ENCODE measurements at regions not wholly inside any gene's neighbourhood (a gene's known extent, or its start where the extent isn't known, plus 50 kb on each side); places are given as distances from the start of the nearest gene placed in this dataset.
"Not testable (repeated sequence)": the region's sequence is repeated elsewhere in the genome, so short reads cannot be mapped to it uniquely, and the experiment has no call there.

DNA sequence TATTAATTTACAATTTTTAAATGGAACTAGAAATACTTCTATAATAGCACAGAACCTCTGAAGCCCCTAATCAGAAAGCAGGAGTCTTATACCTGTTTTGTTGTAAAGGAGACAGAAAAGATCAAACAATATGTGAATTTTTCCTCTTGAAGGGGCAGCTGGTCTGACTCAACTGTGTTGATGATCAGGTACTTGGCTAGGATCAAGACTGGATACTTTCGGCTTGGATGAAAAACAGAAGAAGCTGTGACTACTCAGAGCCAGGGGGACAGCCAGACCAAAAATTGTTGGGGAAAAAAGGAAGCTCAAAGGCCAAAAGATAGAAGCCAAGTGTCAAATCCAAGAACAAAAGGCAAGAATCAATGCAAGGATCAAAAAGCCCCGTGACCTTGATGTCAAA, 195.6 kb downstream of the KCTD12 start:
- H3K27ac ChIP-seq (ENCODE audit: low read depth, low read length): no peak overlapping the region
- WGBS, 3 donors: 51 to 79% (median 56%) methylated on average over 2 of the region's 2 CpGs

- 44 to 72% (median 64%) methylated on average over 4 of the region's 4 CpGs for WGBS, 3 donors
- no peak overlapping the region for H3K27ac ChIP-seq (ENCODE audit: low read depth, low read length)
Observed at GRCh38 chr13:76687467-76687866, 198.7 kb downstream of the KCTD12 start.

DNA sequence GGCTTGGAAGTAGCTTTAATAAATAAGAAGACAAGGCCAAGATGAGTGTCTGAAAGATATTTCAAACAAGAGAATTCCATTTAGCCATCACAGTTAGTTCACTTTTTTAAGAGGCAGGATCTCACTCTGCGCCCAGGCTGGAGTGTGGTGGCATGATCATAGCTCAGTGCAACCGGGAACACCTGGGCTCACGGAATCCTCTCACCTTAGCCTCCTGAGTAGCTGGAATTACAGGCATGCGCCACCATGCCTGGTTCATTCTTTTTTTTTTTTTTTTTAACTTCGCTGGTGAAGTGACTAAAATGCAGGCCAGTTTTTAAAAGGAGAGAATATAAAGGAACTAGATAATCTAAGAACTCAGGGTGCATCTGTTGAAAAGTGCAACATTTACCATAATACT, 200.3 kb downstream of the KCTD12 start:
- no peak overlapping the region for H3K27ac ChIP-seq (ENCODE audit: low read depth, low read length)
- WGBS, 3 donors: 90 to 99% (median 97%) methylated on average over 5 of the region's 5 CpGs

GRCh38 chr13:76684336-76684735, 201.9 kb downstream of the KCTD12 start:
- no peak overlapping the region for H3K27ac ChIP-seq (ENCODE audit: low read depth, low read length)
- 59 to 62% (median 60%) methylated on average over 1 of the region's 1 CpG for WGBS, 3 donors

DNA sequence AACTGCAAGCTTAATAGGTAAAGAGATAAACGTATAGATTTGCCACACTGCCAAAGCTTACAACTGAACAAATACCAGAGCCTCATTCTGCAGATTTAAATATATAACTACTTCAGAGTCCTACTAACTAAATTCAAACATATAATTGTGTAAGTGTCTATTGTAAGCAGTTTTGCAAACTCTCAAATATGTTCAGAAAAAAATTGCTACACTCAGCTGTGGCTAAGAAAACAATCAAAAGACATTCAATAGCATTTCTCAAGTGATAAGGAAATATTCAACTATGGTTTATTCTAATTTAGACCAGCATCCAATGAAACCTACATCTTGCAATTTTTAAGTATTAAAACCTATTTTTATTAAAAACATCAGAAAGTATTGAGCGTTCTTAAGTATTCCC, 202.4 kb downstream of the KCTD12 start:
- 63 to 86% (median 79%) methylated on average over 2 of the region's 2 CpGs for WGBS, 3 donors

DNA sequence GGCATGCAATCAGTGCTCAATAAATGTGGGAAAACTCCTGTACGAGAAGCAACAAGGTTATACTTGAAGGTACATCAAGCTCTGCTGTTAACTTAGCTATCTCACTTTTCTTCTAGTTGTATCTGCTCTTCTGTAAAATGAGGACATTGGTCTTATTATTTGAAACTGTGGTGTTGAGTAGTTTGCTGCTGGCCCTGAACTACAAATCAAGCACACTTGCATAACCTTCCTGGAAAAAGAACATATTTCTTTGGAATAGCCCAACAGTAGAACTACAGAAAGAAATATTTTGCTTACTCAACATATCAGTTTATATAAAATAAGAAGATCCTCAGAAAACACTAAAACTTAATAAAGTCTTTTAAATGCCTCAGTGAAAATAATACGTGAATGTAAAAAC, 203.0 kb downstream of the KCTD12 start:
- WGBS, 3 donors: 82 to 90% (median 89%) methylated on average over 2 of the region's 2 CpGs
- H3K27ac ChIP-seq (ENCODE audit: low read depth, low read length): no peak overlapping the region

More for the DNA sequence above, 202.4 kb downstream of the KCTD12 start:
- H3K27ac ChIP-seq (ENCODE audit: low read depth, low read length): no peak overlapping the region

DNA sequence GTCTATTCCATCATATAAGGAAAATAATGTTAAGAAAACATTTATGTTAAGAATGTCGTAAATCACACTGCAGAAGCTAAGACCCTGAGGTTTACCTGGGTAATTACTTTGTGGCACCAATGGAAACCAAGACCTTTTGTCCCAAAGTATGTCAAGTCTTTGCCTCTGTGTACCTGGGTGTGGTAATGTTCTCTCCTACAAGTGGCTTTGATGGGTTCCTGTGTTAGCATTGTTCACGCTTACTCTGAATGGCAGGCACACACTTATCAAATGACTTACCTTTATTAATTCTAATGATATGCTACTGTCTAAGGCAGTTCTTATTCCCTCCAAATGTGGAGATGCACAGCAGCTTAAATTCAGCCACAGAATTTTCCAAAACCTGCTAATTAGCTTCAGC, 206.1 kb downstream of the KCTD12 start:
- no peak overlapping the region for H3K27ac ChIP-seq (ENCODE audit: low read depth, low read length)
- 67 to 98% (median 95%) methylated on average over 2 of the region's 2 CpGs for WGBS, 3 donors

- no peak overlapping the region for H3K27ac ChIP-seq (ENCODE audit: low read depth, low read length)
- 55 to 62% (median 56%) methylated on average over 3 of the region's 3 CpGs for WGBS, 3 donors
Observed at GRCh38 chr13:76677043-76677442, 209.2 kb downstream of the KCTD12 start.

DNA sequence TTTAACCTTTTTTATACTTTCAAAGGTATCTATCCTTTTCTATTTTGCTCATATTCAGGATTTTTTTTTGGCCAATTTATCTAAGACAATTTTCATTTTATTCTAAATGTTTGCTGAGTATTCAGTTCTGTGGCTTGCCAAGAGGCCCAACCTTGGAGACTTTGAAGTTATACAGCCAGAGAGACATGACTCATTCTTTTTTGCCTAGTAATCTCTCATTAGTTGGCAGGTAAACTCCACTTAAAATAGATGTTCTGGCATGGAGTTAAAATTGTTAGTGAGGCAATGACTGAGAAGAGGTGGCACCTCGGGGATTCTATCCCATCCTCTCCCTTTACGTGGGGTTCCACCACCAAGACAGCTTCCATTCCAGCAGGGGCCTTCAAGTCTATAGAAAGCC, 213.8 kb downstream of the KCTD12 start:
- H3K27ac ChIP-seq (ENCODE audit: low read depth, low read length): no peak overlapping the region
- WGBS, 3 donors: 80 to 85% (median 81%) methylated on average over 2 of the region's 2 CpGs

GRCh38 chr13:76668716-76669115, 217.5 kb downstream of the KCTD12 start:
- no peak overlapping the region for H3K27ac ChIP-seq (ENCODE audit: low read depth, low read length)
- WGBS, 3 donors: 73 to 96% (median 94%) methylated on average over 5 of the region's 5 CpGs

GRCh38 chr13:76668141-76668540, 218.1 kb downstream of the KCTD12 start:
- 72 to 77% (median 74%) methylated on average over 2 of the region's 2 CpGs for WGBS, 3 donors
- no peak overlapping the region for H3K27ac ChIP-seq (ENCODE audit: low read depth, low read length)

DNA sequence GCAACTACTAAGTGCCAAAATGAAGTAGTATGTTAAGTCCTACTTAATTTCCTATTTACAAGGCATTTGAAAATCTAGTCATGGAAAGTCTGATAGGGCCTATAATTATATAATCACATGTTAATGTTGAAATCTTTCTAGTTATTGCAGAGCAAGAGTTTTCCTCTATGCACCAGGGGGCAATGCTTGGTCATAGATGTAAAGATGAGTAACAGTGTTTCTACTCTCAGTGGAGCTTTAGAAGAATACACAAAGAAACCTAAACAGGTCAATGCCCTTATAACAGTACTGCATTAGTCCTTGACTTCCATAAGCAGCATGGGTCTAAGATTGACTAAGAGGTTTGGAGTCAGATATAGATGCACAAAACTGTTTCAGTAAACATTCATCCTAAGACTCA, 218.7 kb downstream of the KCTD12 start:
- no peak overlapping the region for H3K27ac ChIP-seq (ENCODE audit: low read depth, low read length)

DNA sequence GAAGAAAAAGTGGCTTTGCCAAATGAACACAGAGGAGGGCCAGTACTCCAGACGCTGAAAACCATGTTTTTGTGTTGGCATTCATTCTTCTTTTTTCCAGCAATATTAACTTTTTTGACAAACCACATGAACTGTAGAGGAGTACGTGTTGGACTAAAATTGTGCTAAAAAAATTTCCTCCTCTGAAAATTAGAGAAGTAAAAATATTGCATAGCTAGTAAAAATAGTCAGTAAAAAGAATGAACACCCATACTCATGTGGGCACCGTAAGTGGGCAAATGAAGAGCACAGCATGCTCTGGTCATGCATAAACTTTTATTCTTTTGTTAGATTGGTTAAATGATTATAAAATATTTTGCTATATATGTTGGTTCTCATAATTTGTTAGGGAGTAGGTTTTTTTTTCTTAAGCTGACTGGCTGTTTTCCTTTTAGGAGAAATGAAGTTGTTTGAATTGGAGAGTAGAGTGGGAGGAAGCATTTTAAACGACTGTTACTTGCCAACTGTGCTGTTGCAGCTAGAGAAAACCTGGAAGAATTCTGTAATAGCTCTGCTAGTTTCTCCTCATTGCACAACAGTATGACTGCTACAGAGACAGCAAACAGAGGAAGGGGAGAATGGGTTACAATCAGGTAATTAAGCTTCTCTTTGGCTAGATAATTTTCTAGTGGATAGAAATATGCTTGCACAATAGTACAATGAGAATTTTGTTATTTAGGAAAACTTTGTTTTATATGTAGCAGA, 222.4 kb downstream of the KCTD12 start:
- 37 to 55% (median 44%) methylated on average over 4 of the region's 4 CpGs for WGBS, 3 donors
- no peak overlapping the region for H3K27ac ChIP-seq (ENCODE audit: low read depth, low read length)

DNA sequence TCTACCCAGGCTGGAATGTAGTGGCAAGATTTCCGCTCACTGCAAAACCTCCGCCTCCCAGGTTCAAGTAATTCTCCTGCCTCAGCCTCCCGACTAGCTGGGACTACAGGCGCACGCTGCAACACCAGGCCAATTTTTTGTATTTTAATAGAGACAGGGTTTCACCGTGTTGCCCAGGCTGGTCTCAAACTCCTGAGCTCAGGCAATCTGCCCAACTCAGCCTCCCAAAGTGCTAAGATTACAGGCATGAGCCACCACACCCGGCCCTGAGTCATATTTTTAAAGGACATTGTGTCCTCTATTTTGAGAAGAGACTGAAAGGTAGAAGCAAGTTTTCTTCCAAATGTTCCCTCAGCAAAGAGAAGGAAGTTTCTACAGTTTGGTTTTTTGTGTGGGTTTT, 227.1 kb downstream of the KCTD12 start:
- H3K27ac ChIP-seq (ENCODE audit: low read depth, low read length): not testable (repeated sequence)
- WGBS, 3 donors: 87 to 94% (median 93%) methylated on average over 7 of the region's 7 CpGs

DNA sequence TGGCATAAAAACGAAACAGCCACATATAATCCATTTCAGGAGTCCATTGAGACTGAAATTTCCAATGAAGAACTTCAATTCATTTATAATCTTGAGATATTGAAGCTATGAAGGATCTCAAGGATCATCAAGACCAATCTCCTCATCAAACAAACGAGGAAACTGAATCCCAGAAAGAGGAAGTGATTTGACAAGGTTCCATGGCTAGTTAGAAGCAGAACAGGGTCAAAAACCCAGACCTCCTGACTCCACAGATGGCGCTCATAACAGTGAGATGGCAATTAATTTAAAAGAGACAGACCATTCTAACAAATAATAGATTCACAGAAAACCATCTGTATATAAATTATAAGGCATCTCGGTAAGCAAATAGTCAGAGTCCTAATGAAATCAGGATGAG, 229.7 kb downstream of the KCTD12 start:
- 61 to 76% (median 73%) methylated on average over 4 of the region's 4 CpGs for WGBS, 3 donors
- no peak overlapping the region for H3K27ac ChIP-seq (ENCODE audit: low read depth, low read length)

DNA sequence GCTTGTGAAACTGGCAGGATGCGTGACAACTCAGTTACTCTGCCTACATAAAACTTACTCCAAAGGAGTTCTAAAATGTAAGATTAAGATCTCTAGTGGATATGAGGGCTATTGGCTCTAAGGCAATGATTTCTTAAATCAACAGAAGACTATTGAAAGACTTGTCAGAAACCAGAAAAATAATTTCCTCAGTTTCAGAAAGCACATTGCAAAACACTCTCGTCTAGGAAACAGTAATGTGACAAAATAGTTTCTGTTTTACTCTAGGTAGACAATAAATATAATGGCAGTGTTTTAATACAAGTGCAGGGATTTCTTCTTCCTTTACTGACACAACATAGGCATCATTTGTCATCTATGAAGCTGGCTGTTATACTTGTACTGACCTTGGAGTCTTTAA, 230.1 kb downstream of the KCTD12 start:
- 51 to 63% (median 55%) methylated on average over 2 of the region's 2 CpGs for WGBS, 3 donors
- no peak overlapping the region for H3K27ac ChIP-seq (ENCODE audit: low read depth, low read length)

- no peak overlapping the region for H3K27ac ChIP-seq (ENCODE audit: low read depth, low read length)
- WGBS, 3 donors: 38 to 61% (median 42%) methylated on average over 2 of the region's 2 CpGs
Observed at GRCh38 chr13:76654263-76654662, 231.9 kb downstream of the KCTD12 start.

DNA sequence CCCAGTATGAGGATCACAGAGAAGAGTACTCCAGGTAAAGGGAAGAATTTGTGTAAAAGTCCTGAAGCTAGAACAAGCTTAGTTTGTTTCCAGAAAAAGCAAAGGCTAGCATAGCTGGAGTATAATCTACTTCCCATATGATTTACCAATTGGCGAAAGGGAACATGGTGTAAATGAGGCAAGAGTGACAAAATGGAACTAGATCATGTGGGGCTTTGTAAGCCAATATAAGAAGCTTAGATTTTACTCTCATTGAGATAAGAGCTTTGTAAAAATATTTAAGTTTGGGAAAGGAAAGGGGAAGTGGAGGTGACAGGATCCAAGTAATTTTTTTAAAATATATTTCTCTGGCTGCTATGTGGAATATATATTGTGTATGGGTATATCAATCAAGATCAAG, 234.9 kb downstream of the KCTD12 start:
- H3K27ac ChIP-seq (ENCODE audit: low read depth, low read length): no peak overlapping the region
- WGBS, 3 donors: 89 to 98% (median 90%) methylated on average over 1 of the region's 1 CpG

DNA sequence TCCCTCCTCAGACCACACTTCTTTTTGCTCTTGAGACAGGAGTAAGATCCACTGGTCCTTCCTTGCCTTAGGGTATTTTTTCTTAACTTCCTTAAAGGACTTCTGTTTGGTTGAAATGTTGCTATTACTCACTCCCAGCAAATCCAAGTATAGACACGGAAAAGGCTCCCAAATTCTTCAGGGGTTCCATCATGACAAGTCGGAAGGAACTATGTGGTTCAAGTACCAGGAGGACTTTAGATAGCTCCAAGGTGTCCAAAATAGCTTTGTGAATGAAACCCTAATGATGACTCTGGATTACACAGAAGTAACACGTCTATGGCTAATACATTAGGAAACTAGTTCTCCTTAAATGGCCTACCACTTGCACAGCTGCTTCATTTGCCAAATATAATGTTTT, 238.7 kb downstream of the KCTD12 start:
- no peak overlapping the region for H3K27ac ChIP-seq (ENCODE audit: low read depth, low read length)
- 70 to 92% (median 88%) methylated on average over 3 of the region's 3 CpGs for WGBS, 3 donors

GRCh38 chr13:76646946-76647345, 239.3 kb downstream of the KCTD12 start:
- WGBS, 3 donors: 87 to 94% (median 89%) methylated on average over 2 of the region's 2 CpGs
- H3K27ac ChIP-seq (ENCODE audit: low read depth, low read length): no peak overlapping the region

GRCh38 chr13:76645632-76646031, 240.6 kb downstream of the KCTD12 start:
- H3K27ac ChIP-seq (ENCODE audit: low read depth, low read length): no peak overlapping the region
- WGBS, 3 donors: 83 to 97% (median 94%) methylated on average over 2 of the region's 2 CpGs

All from adipose tissue (tissue), 3 donors.